Sigmoid colon (tissue), 6 donors: ENCODE measurements at regions not wholly inside any gene's neighbourhood (a gene's known extent, or its start where the extent isn't known, plus 50 kb on each side); places are given as distances from the start of the nearest gene placed in this dataset.

Source experiments
- DNase-seq: peaks from one replicate; pipeline ENCODE4 v3.0.0-alpha.2; 2019
- H3K27ac ChIP-seq, 4 donors: fragments of 200-600 bp; sonication (generic); one replicate each; pipeline ENCODE4 v1.5.1; 2016 to 2019; ENCODE audit warnings: mild to moderate bottlenecking in 1 of 4
- H3K27me3 ChIP-seq, 3 donors: fragments of 200-600 bp; sonication (generic); one replicate each; pipeline ENCODE4 v1.5.1; 2019; ENCODE audit warnings: mild to moderate bottlenecking in 1 of 3
- H3K36me3 ChIP-seq, 4 donors: fragments of 200-600 bp; sonication (generic); one replicate each; pipeline ENCODE4 v1.5.1; 2016 to 2019
- H3K4me1 ChIP-seq, 4 donors: fragments of 200-600 bp; sonication (generic); one replicate each; pipeline ENCODE4 v1.5.1; 2017 to 2019
- H3K4me3 ChIP-seq, 4 donors: fragments of 200-600 bp; sonication (generic); one replicate each; pipeline ENCODE4 v1.5.1; 2017 to 2019; ENCODE audit warnings: mild to moderate bottlenecking in 2 of 4, moderate library complexity in 1 of 4
- H3K9me3 ChIP-seq, 4 donors: fragments of 200-600 bp in 3 of 4; sonication (generic) in 3 of 4; one replicate each; pipeline versions ENCODE4 v1.5.1 to v1.6.1; 2013 to 2019
- CTCF ChIP-seq, 4 experiments: fragments of 450-650 bp in 3 of 4; fragments of 200-600 bp in 1 of 4; IDR thresholded peaks; one replicate each; pipeline ENCODE4 v1.5.1; 2016 to 2019; ENCODE audit warnings: antibody characterized with exemption in 4 of 4, mild to moderate bottlenecking in 3 of 4, moderate library complexity in 2 of 4
- EP300 ChIP-seq, 4 donors: sonication (generic); formaldehyde crosslinking; IDR thresholded peaks; one replicate each; pipeline ENCODE4 v1.6.1; 2017; ENCODE audit warnings: antibody characterized with exemption in 4 of 4
- POLR2A ChIP-seq, 2 donors: fragments of 450-650 bp; IDR thresholded peaks; one replicate each; pipeline ENCODE4 v1.6.1; 2016; ENCODE audit warnings: antibody characterized with exemption in 2 of 2, mild to moderate bottlenecking in 2 of 2, moderate library complexity in 2 of 2
- POLR2AphosphoS5 ChIP-seq, 4 donors: sonication (generic); formaldehyde crosslinking; IDR thresholded peaks; one replicate each; pipeline ENCODE4 v1.6.1; 2017; ENCODE audit warnings: antibody characterized with exemption in 4 of 4
- WGBS, 2 donors: extraction: QIAGEN DNeasy Blood & Tissue Kit; methylation state at CpG; one replicate each; pipeline ENCODE4 v1.1.7; 2013; 5-methylcytosine and 5-hydroxymethylcytosine counted together
- intact Hi-C: fragments of 100-400 bp; cut with DNase I; formaldehyde crosslinking; loops from one replicate; pipeline ENCODE4 v1.15.1; 2023
- donor health status: healthy with polysubstance abuse.
- donor health status: healthy.

GRCh38 chr16:17571499-17572093 is 100.8 kb upstream of the XYLT1 start:
- H3K27ac ChIP-seq = no peak overlapping the region
- intact Hi-C loops = loop anchor here (10.0 kb wide), 1 partner anchor 977 kb away; no protein-coding TSS in a partner anchor
- 14 to 60% methylated on average over 6 of the region's 6 CpGs for WGBS, 2 donors
- TF ChIP-seq POLR2AphosphoS5 (IDR thresholded peaks at IDR 0.05) = no peak
- TF ChIP-seq CTCF (IDR thresholded peaks at IDR 0.05) = no peak
- TF ChIP-seq EP300 (IDR thresholded peaks at IDR 0.05) = no peak
- no peak for TF ChIP-seq POLR2A (IDR thresholded peaks at IDR 0.05)
- H3K4me1 ChIP-seq = no peaks in the 10 kb centered on the region
- no peak for DNase-seq
- H3K27me3 ChIP-seq = no peaks in the 10 kb centered on the region
- H3K36me3 ChIP-seq = no peaks in the 10 kb centered on the region
- no peaks in the 10 kb centered on the region for H3K9me3 ChIP-seq
- H3K4me3 ChIP-seq = no peak overlapping the region

GRCh38 chr16:17568239-17568638 is 97.5 kb upstream of the XYLT1 start:
- H3K9me3 ChIP-seq = no peaks in the 10 kb centered on the region
- TF ChIP-seq POLR2A (IDR thresholded peaks at IDR 0.05) = no peak
- no peak for TF ChIP-seq EP300 (IDR thresholded peaks at IDR 0.05)
- no peak for TF ChIP-seq POLR2AphosphoS5 (IDR thresholded peaks at IDR 0.05)
- no peak overlapping the region for H3K4me3 ChIP-seq
- no peaks in the 10 kb centered on the region for H3K4me1 ChIP-seq
- no peak overlapping the region for H3K27ac ChIP-seq
- intact Hi-C loops = no loop called here
- no peaks in the 10 kb centered on the region for H3K36me3 ChIP-seq
- 87 to 89% methylated on average over 7 of the region's 7 CpGs for WGBS, 2 donors
- DNase-seq = no peak
- H3K27me3 ChIP-seq = no peaks in the 10 kb centered on the region

GRCh38 chr16:17567455-17567854 is 96.7 kb upstream of the XYLT1 start:
- WGBS, 2 donors = 85 to 87% methylated on average over 7 of the region's 7 CpGs
- Histone ChIP-seq H3K27me3 (no peaks in the 10 kb centered on the region), H3K4me1 (no peaks in the 10 kb centered on the region), H3K4me3 (no peak overlapping the region), H3K36me3 (no peaks in the 10 kb centered on the region), H3K9me3 (no peaks in the 10 kb centered on the region), H3K27ac (no peak overlapping the region)
- DNase-seq = no peak
- intact Hi-C loops = no loop called here
- TF ChIP-seq EP300 (IDR thresholded peaks at IDR 0.05) (no peak), POLR2AphosphoS5 (IDR thresholded peaks at IDR 0.05) (no peak)

DNA sequence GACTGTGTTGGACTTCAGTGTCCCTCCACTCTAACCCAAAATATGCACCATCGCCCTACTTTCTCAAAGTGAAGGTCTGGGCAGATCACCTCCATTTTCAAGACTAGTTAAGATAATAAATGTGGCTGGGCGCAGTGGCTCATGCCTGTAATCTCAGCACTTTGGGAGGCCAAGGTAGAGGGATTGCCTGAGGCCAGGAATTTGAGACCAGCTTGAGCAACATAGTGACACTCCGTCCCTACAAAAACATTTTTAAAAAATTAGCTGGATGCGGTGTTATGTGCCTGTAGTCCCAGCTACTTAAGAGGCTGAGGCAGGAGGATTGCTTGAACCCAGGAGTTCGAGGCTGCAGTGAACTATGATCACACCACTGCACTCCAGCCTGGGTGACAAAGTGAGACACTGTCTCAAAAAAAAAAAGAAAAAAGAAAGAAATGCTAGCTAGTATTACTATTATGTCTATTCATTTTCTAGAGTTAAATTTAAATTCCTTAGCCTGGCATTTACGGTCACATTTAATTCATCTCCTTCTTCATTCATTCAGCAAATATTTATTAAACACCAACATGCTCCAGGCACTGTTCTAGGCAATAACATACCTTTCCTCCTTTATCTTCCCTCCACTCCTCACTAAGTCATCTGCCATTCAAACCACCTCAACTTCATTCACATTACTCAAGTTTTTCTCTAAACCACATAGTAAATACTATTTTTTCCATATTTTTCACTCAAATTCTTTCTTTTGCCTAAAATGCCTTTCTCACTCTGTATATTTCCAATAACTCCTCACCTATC is 96.1 kb upstream of the XYLT1 start:
- H3K4me3 ChIP-seq = no peak overlapping the region
- no peak for DNase-seq
- WGBS, 2 donors = 84 to 88% methylated on average over 6 of the region's 6 CpGs
- H3K27ac ChIP-seq = no peak overlapping the region
- H3K36me3 ChIP-seq = no peaks in the 10 kb centered on the region
- no peak for TF ChIP-seq CTCF (IDR thresholded peaks at IDR 0.05)
- no peak for TF ChIP-seq POLR2AphosphoS5 (IDR thresholded peaks at IDR 0.05)
- TF ChIP-seq POLR2A (IDR thresholded peaks at IDR 0.05) = no peak
- no peaks in the 10 kb centered on the region for H3K9me3 ChIP-seq
- intact Hi-C loops = no loop called here
- no peaks in the 10 kb centered on the region for H3K27me3 ChIP-seq
- no peaks in the 10 kb centered on the region for H3K4me1 ChIP-seq

DNA sequence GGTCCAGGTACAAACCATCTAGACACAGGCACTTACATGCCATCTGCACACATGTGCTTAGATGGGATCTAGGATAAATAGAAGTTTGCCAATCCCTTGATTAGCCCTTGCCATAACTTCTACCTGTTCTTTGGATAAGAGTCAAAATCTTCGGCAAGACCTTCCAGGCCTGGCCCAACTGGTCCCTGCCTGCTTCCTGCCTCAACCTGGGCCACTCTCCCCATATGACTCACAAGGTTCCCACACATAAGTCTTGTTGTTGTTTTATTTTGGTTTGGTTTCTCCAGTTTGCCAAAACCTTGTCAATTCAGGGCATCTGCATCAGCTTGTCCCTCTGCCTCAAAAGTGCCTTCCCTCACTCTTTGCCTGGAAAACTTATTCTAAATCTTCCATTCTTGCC is 95.3 kb upstream of the XYLT1 start:
- Histone ChIP-seq H3K4me1 (no peaks in the 10 kb centered on the region), H3K9me3 (no peaks in the 10 kb centered on the region), H3K27ac (no peak overlapping the region), H3K36me3 (no peaks in the 10 kb centered on the region), H3K27me3 (no peaks in the 10 kb centered on the region), H3K4me3 (no peak overlapping the region)
- intact Hi-C loops = no loop called here
- DNase-seq = no peak
- no peak for TF ChIP-seq POLR2A (IDR thresholded peaks at IDR 0.05)
- TF ChIP-seq POLR2AphosphoS5 (IDR thresholded peaks at IDR 0.05) = no peak
- TF ChIP-seq CTCF (IDR thresholded peaks at IDR 0.05) = no peak
- no peak for TF ChIP-seq EP300 (IDR thresholded peaks at IDR 0.05)
- WGBS, 2 donors = 44 to 49% methylated on average over 1 of the region's 1 CpG
